HL-60 (cell line): ENCODE measurements at regions not wholly inside any gene's neighbourhood (a gene's known extent, or its start where the extent isn't known, plus 50 kb on each side); places are given as distances from the start of the nearest gene placed in this dataset.

ENCODE experiments used
- DNase-seq, 2 experiments: peaks; one replicate each; pipeline ENCODE4 v3.0.0-alpha.2; 2010 to 2020; ENCODE audit warnings: low read depth in 1 of 2, low spot score in 1 of 2
- H3K27ac ChIP-seq: fragments of 250-450 bp; sonication (Bioruptor Pico); replicated peaks from 2 replicates; pipeline ENCODE4 v1.5.1; 2020; ENCODE audit warnings: mild to moderate bottlenecking, moderate library complexity
- H3K27me3 ChIP-seq: fragments of 250-450 bp; sonication (Bioruptor Pico); 2 replicates; pipeline ENCODE4 v1.5.1; 2021; ENCODE audit warnings: mild to moderate bottlenecking, moderate library complexity; ENCODE audit not compliant: insufficient read depth, poor library complexity, severe bottlenecking
- H3K4me3 ChIP-seq: replicated peaks from 2 replicates; pipeline ENCODE4 v1.5.1; 2011; ENCODE audit warnings: mild to moderate bottlenecking, control low read depth, low read length; ENCODE audit not compliant: insufficient read depth
- GABPA ChIP-seq: IDR thresholded peaks from 2 replicates; pipeline ENCODE4 v1.6.1; 2012; ENCODE audit warnings: low read depth
- POLR2AphosphoS5 ChIP-seq: IDR thresholded peaks from 2 replicates; pipeline ENCODE4 v1.6.1; 2012; ENCODE audit warnings: low read depth
- SPI1 ChIP-seq: IDR thresholded peaks from 2 replicates; pipeline ENCODE4 v1.6.1; 2012; ENCODE audit warnings: low read depth, mild to moderate bottlenecking, borderline replicate concordance
- TF ChIP-seq, protein P1 (sequence below): IDR thresholded peaks from 2 replicates; pipeline ENCODE4 v1.6.1; 2012; ENCODE audit warnings: low read depth; ENCODE audit not compliant: insufficient replicate concordance
- TF ChIP-seq, protein P2 (sequence below): IDR thresholded peaks from one replicate; pipeline ENCODE4 v1.5.1; 2011; ENCODE audit warnings: low read length, control low read depth, inconsistent platforms; ENCODE audit not compliant: insufficient read depth

DNA sequence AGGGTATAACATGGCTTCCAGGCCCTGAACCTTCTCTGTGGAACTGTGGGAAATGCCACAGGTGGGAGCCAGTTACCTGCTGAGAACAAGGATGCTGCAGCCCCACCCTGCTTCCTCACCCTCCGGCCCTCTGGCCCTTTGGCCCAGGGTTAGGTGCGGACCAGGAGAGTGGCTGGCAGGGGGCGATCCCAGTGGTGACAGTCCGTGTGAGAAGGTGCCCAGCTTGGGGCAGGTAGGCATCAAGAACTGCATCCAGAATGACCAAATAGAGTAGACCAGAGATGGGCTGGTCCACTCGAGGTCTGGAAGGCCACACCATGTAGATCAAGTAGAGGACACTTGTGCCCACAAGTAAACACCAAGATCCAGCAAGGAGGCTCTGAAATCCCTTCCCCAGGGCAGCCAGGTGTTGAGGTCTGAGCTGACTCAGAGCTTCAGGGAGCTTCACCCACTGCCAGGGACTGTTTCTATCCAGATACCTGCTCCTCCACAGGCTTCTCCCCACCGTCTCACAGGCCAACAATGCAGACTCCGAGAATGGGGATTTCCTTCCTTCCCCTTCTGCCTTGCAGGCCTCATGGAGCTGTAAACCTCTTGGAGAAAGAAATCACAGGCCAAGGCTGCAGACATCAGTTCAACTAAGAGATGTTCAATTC, 61.4 kb upstream of the ZSWIM6 start:
- TF ChIP-seq POLR2AphosphoS5 (no peak), SPI1 (no peak)
- TF ChIP-seq, protein P1, sequence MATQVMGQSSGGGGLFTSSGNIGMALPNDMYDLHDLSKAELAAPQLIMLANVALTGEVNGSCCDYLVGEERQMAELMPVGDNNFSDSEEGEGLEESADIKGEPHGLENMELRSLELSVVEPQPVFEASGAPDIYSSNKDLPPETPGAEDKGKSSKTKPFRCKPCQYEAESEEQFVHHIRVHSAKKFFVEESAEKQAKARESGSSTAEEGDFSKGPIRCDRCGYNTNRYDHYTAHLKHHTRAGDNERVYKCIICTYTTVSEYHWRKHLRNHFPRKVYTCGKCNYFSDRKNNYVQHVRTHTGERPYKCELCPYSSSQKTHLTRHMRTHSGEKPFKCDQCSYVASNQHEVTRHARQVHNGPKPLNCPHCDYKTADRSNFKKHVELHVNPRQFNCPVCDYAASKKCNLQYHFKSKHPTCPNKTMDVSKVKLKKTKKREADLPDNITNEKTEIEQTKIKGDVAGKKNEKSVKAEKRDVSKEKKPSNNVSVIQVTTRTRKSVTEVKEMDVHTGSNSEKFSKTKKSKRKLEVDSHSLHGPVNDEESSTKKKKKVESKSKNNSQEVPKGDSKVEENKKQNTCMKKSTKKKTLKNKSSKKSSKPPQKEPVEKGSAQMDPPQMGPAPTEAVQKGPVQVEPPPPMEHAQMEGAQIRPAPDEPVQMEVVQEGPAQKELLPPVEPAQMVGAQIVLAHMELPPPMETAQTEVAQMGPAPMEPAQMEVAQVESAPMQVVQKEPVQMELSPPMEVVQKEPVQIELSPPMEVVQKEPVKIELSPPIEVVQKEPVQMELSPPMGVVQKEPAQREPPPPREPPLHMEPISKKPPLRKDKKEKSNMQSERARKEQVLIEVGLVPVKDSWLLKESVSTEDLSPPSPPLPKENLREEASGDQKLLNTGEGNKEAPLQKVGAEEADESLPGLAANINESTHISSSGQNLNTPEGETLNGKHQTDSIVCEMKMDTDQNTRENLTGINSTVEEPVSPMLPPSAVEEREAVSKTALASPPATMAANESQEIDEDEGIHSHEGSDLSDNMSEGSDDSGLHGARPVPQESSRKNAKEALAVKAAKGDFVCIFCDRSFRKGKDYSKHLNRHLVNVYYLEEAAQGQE, result no peak
- DNase-seq, result no peak
- Histone ChIP-seq H3K27me3 (no peaks in the 10 kb centered on the region), H3K27ac (no peak overlapping the region), H3K4me3 (no peak overlapping the region)

DNA sequence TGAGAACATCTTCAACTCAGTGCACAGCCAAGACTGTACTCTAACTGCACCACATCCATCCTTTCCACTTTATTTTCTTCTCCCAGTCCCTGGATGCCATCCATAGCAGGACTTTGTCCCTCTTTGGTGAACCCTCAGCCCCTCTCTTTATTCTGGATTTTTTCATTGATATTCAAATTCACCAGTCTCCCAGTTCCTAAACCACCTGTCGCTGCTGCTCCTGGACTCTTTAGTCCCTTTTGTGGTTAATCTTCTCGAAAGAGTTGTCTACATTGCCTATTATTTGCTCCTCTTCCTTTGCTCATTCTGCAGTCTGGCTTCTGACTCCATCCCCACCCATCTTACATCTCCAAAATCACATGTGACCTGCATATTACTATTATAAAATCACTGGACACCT, 59.4 kb upstream of the ZSWIM6 start:
- H3K27ac ChIP-seq, result no peak overlapping the region
- H3K27me3 ChIP-seq, result no peaks in the 10 kb centered on the region
- TF ChIP-seq GABPA (no peak), SPI1 (no peak), POLR2AphosphoS5 (no peak)
- TF ChIP-seq, protein P2, sequence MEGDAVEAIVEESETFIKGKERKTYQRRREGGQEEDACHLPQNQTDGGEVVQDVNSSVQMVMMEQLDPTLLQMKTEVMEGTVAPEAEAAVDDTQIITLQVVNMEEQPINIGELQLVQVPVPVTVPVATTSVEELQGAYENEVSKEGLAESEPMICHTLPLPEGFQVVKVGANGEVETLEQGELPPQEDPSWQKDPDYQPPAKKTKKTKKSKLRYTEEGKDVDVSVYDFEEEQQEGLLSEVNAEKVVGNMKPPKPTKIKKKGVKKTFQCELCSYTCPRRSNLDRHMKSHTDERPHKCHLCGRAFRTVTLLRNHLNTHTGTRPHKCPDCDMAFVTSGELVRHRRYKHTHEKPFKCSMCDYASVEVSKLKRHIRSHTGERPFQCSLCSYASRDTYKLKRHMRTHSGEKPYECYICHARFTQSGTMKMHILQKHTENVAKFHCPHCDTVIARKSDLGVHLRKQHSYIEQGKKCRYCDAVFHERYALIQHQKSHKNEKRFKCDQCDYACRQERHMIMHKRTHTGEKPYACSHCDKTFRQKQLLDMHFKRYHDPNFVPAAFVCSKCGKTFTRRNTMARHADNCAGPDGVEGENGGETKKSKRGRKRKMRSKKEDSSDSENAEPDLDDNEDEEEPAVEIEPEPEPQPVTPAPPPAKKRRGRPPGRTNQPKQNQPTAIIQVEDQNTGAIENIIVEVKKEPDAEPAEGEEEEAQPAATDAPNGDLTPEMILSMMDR, result no peak
- TF ChIP-seq, protein P1, result no peak
- no peak overlapping the region for H3K4me3 ChIP-seq
- no peak for DNase-seq

DNA sequence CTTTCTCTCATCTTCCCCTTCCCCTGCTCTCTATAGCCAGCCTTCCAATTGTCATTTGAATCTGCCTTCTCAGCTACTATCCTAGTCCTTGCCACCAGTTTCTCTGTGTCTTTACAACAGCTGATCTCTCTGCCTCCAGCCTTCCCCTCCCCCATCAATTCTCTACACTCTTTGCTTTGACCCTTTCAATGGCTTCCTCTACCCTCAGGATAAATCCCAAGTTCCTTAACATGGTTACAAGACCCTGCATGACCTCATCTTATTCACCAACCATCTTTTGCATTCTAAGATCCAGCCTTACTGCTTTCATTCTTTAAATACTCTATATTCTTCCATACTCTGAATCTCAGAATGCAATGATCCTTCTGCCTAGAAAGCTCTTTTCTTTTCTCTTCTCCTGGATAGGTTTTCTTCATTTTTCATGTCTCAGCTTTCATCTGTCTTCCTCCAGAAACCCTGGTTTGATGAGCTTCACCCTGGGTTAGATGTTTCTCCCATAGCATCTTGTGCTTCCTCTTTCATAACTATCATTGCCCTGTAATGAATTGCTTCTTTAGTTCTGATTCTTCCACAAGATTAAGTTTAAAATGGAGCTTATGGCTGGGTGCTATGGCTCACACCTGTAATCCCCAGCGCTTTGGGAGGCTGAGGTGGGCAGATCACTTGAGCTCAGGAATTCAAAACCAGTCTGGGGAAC, 58.6 kb upstream of the ZSWIM6 start:
- DNase-seq, result no peak
- H3K27me3 ChIP-seq, result no peaks in the 10 kb centered on the region
- TF ChIP-seq GABPA, result no peak
- TF ChIP-seq, protein P1, result no peak
- TF ChIP-seq SPI1, result no peak
- no peak for TF ChIP-seq POLR2AphosphoS5
- TF ChIP-seq, protein P2, result no peak
- no peak overlapping the region for H3K4me3 ChIP-seq
- H3K27ac ChIP-seq, result no peak overlapping the region
